B cell (primary cell): ENCODE measurements at regions not wholly inside any gene's neighbourhood (a gene's known extent, or its start where the extent isn't known, plus 50 kb on each side); places are given as distances from the start of the nearest gene placed in this dataset.

Experiments used
- CTCF ChIP-seq: fragments of 200-600 bp; IDR thresholded peaks from one replicate; pipeline ENCODE4 v1.8.0; 2022; ENCODE audit warnings: antibody characterized with exemption, mild to moderate bottlenecking
- EZH2 ChIP-seq: IDR thresholded peaks from 2 replicates; pipeline ENCODE4 v1.6.1; 2012; ENCODE audit warnings: borderline replicate concordance, low read depth, mild to moderate bottlenecking, moderate library complexity, low read length; ENCODE audit not compliant: insufficient read depth, poor library complexity, severe bottlenecking

- TF ChIP-seq CTCF (no peak), EZH2 (no peak)
These were observed 483.6 kb downstream of the TAFA4 start for GRCh38 chr3:68448510-68449383.
